BE2C (cell line): ENCODE measurements at regions not wholly inside any gene's neighbourhood (a gene's known extent, or its start where the extent isn't known, plus 50 kb on each side); places are given as distances from the start of the nearest gene placed in this dataset.
A peak's percentile ranks its signal among the peaks of the same experiment; 100 is the strongest.

Experiments used
- DNase-seq: peaks from one replicate; pipeline ENCODE4 v3.0.0-alpha.2; 2020
- H3K27me3 ChIP-seq: fragments of 250-450 bp; sonication (Bioruptor Pico); 2 replicates; pipeline ENCODE4 v1.5.1; 2020; ENCODE audit warnings: mild to moderate bottlenecking
- H3K36me3 ChIP-seq: fragments of 250-450 bp; sonication (Bioruptor Pico); 2 replicates; pipeline ENCODE4 v1.5.1; 2020; ENCODE audit warnings: mild to moderate bottlenecking
- H3K4me1 ChIP-seq: fragments of 250-450 bp; sonication (Bioruptor Pico); 2 replicates; pipeline ENCODE4 v1.5.1; 2020
- H3K4me3 ChIP-seq: 2 replicates; pipeline ENCODE4 v1.5.1; 2011; ENCODE audit warnings: low read depth, low read length
- H3K9me3 ChIP-seq: fragments of 250-450 bp; sonication (Bioruptor Pico); 2 replicates; pipeline ENCODE4 v1.5.1; 2020
- CTCF ChIP-seq: IDR thresholded peaks from 2 replicates; pipeline ENCODE4 v1.5.1; 2012; ENCODE audit warnings: mild to moderate bottlenecking, low read depth, low read length

GRCh38 chr5:174309131-174309795 is 263.8 kb downstream of the NSG2 start:
- Histone ChIP-seq H3K4me3 (no peak overlapping the region), H3K4me1 (peaks cover 32% of the 10 kb centered on the region), H3K27me3 (no peaks in the 10 kb centered on the region), H3K9me3 (no peaks in the 10 kb centered on the region), H3K36me3 (no peaks in the 10 kb centered on the region)
- no peak for TF ChIP-seq CTCF
- no peak for DNase-seq

GRCh38 chr5:174310243-174310642 is 264.7 kb downstream of the NSG2 start:
- TF ChIP-seq CTCF = no peak
- peaks cover 32% of the 10 kb centered on the region for H3K4me1 ChIP-seq

GRCh38 chr5:174310706-174311105 is 265.2 kb downstream of the NSG2 start:
- H3K36me3 ChIP-seq = no peaks in the 10 kb centered on the region
- H3K27me3 ChIP-seq = no peaks in the 10 kb centered on the region
- H3K4me1 ChIP-seq = peaks cover 32% of the 10 kb centered on the region
- no peak for DNase-seq
- TF ChIP-seq CTCF = no peak
- H3K9me3 ChIP-seq = no peaks in the 10 kb centered on the region
- H3K4me3 ChIP-seq = no peak overlapping the region

More at GRCh38 chr5:174310243-174310642, 264.7 kb downstream of the NSG2 start:
- H3K27me3 ChIP-seq = no peaks in the 10 kb centered on the region
- DNase-seq = no peak
- H3K9me3 ChIP-seq = no peaks in the 10 kb centered on the region
- H3K4me3 ChIP-seq = no peak overlapping the region
- H3K36me3 ChIP-seq = no peaks in the 10 kb centered on the region

- Histone ChIP-seq H3K4me3 (peak overlapping the region; percentile 54; the same call in 1 of the 2 replicates), H3K9me3 (no peaks in the 10 kb centered on the region), H3K4me1 (peaks cover 32% of the 10 kb centered on the region), H3K36me3 (no peaks in the 10 kb centered on the region), H3K27me3 (no peaks in the 10 kb centered on the region)
- no peak for DNase-seq
- TF ChIP-seq CTCF = no peak
Observed at GRCh38 chr5:174311121-174311520, 265.6 kb downstream of the NSG2 start.

GRCh38 chr5:174311531-174312269 is 266.2 kb downstream of the NSG2 start:
- no peaks in the 10 kb centered on the region for H3K27me3 ChIP-seq
- no peaks in the 10 kb centered on the region for H3K9me3 ChIP-seq
- DNase-seq = peak; percentile 92
- TF ChIP-seq CTCF = peak; percentile 65
- peak overlapping the region; percentile 54 for H3K4me3 ChIP-seq
- peaks cover 32% of the 10 kb centered on the region for H3K4me1 ChIP-seq
- no peaks in the 10 kb centered on the region for H3K36me3 ChIP-seq

- Histone ChIP-seq H3K27me3 (no peaks in the 10 kb centered on the region), H3K4me3 (no peak overlapping the region), H3K36me3 (no peaks in the 10 kb centered on the region), H3K9me3 (no peaks in the 10 kb centered on the region), H3K4me1 (peaks cover 32% of the 10 kb centered on the region)
- no peak for DNase-seq
- no peak for TF ChIP-seq CTCF
Observed at GRCh38 chr5:174312270-174312617, 266.7 kb downstream of the NSG2 start.
